ENCODE measurements at regions not wholly inside any gene's neighbourhood (a gene's known extent, or its start where the extent isn't known, plus 50 kb on each side); places are given as distances from the start of the nearest gene placed in this dataset.

DNA sequence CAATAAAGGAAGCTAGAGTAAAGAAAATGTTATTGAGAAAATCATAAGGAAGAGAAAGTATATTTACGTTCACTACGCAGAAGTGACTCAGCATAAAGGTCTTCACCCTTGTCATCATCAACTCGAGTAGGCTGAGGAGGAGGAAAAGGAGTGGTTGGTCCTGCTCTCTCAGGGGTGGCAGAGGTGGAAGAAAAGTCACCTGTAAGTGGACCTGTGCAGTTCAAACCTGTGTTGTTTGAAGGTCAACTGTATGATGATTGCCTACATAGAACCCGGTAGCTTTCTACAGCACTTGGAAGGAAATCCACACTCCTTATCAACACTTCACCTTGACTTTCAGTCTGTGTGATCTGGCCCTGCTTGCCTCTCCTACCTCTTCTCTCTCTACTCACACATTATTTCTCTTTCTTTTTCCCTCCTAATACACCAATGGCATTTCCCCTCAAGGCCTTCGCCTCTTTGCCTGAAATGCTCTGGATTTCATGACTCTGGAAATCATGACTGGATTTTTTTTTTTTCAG is 109.3 kb upstream of the CPEB4 start:
- in situ Hi-C loops (cut with MboI; ENCODE audit: low sequenced_read_pairs), result no loop called here
- H4K8ac ChIP-seq (ENCODE audit: low read depth in 2 of 2, low read length in 2 of 2), result peak overlapping the region; percentile 29 to 64; a peak in 3 of 4 replicates
- CTCF ChIA-PET, result no interaction called here
- H2BK15ac ChIP-seq (ENCODE audit: low read depth, low read length), result peak overlapping the region; percentile 86; the same call in 2 of the 3 replicates
- dilution Hi-C loops (cut with HindIII; ENCODE audit: low sequenced_read_pairs, unreplicated experiment), result no loop called here
- H4K91ac ChIP-seq (ENCODE audit: insufficient read depth, low read depth, low read length), result peak overlapping the region; percentile 62
- H3K79me1 ChIP-seq (ENCODE audit: low read depth in 1 of 2, low read length in 2 of 2), result 0 out of 4 replicates have a peak, but pooled peaks cover 0 to 3% of the 10 kb centered on the region in 2 experiments
- DNase-seq, result peak; percentile 59
- H2BK5ac ChIP-seq (ENCODE audit: low read depth, low read length, poor library complexity, severe bottlenecking), result no peak overlapping the region
- no peaks in the 10 kb centered on the region for H3K36me3 ChIP-seq (ENCODE audit: control insufficient read depth, insufficient read depth, low read length)
- H3K18ac ChIP-seq (ENCODE audit: low read depth, low read length), result peak overlapping the region; percentile 94
- H4K20me1 ChIP-seq (ENCODE audit: insufficient read depth, low read length), result no peaks in the 10 kb centered on the region
- peaks cover 16% of the 10 kb centered on the region for H3K4me1 ChIP-seq (ENCODE audit: control insufficient read depth, insufficient read depth, low read length)
- POLR2A ChIA-PET (ENCODE audit: unreplicated experiment), result no interaction called here
- H2AFZ ChIP-seq (replicated peaks; ENCODE audit: low read length, poor library complexity), result peak overlapping the region; percentile 53
- peak overlapping the region; percentile 29 for H2AK5ac ChIP-seq (ENCODE audit: low read depth, low read length)
- no peak overlapping the region for H3K4me3 ChIP-seq (ENCODE audit: insufficient read depth, low read depth, low read length)
- no peak for ATAC-seq (ENCODE audit: low read depth)
- peak overlapping the region; percentile 51; the same call in 1 of the 2 replicates for H3K4me2 ChIP-seq (ENCODE audit: low read depth, low read length)
- no peaks in the 10 kb centered on the region for H3K9me3 ChIP-seq (ENCODE audit: control insufficient read depth, insufficient read depth, low read length)
- peak overlapping the region; percentile 68 for H3K14ac ChIP-seq (replicated peaks; ENCODE audit: low read depth, low read length)
- H3K27ac ChIP-seq (ENCODE audit: insufficient read depth, low read length), result 0 out of 2 replicates have a peak overlapping the region, but pooled peaks have one; percentile 29
- no peaks in the 10 kb centered on the region for H3K27me3 ChIP-seq (ENCODE audit: control insufficient read depth, insufficient read depth, low read length)
- BruUV-seq (replicated peaks), result no TSS peak
- peak overlapping the region; percentile 61; the same call in 1 of the 2 replicates for H3K23ac ChIP-seq (ENCODE audit: low read depth, low read length)
- TF ChIP-seq SMC3 (IDR thresholded peaks at IDR 0.05; ENCODE audit: low read depth, low read length) (no peak), NFE2L2 (IDR thresholded peaks at IDR 0.05; ENCODE audit: low read depth, low read length) (peak; percentile 91), FOS (IDR thresholded peaks at IDR 0.05; ENCODE audit: low read depth, low read length) (0 out of 2 replicates have a peak, but pooled peaks have one; percentile 13), MAFK (IDR thresholded peaks at IDR 0.05; ENCODE audit: low read depth, low read length) (peak; percentile 48; the same call in 1 of the 2 replicates)
- intact Hi-C loops (cut with micrococcal nuclease), result loop anchor here (10.0 kb wide), 1 partner anchor 196 kb away; no protein-coding TSS in a partner anchor
- no peak overlapping the region for H3K9ac ChIP-seq (ENCODE audit: low read depth, low read length)
- H2BK20ac ChIP-seq (ENCODE audit: low read depth, low read length), result peak overlapping the region; percentile 85
- peaks cover 13% of the 10 kb centered on the region for H3K9me1 ChIP-seq (ENCODE audit: insufficient read depth, low read length)
- peak overlapping the region; percentile 62 for H3K4ac ChIP-seq (ENCODE audit: low read depth, low read length)
- peak overlapping the region; percentile 9 for H2AK9ac ChIP-seq (replicated peaks; ENCODE audit: low read depth, low read length, poor library complexity)
- H4K5ac ChIP-seq (ENCODE audit: low read depth, low read length), result peak overlapping the region; percentile 94; the same call in 1 of the 2 replicates
- H2BK120ac ChIP-seq (ENCODE audit: low read depth, low read length), result peak overlapping the region; percentile 81
- no peak overlapping the region for H3K56ac ChIP-seq (ENCODE audit: extremely low read depth, insufficient read depth, low read length)
- WGBS, 2 experiments (ENCODE audit: extremely low coverage in 2 of 2, insufficient read length in 1 of 2), result no CpG with 5 or more reads among the region's 5 CpGs
